ENCODE measurements at regions not wholly inside any gene's neighbourhood (a gene's known extent, or its start where the extent isn't known, plus 50 kb on each side); places are given as distances from the start of the nearest gene placed in this dataset.

- no peak for DNase-seq
- no TSS peak for BruUV-seq (replicated peaks)
- no peak for TF ChIP-seq CTCF (IDR thresholded peaks at IDR 0.05; ENCODE audit: unreplicated experiment)
- no peak overlapping the region for H3K27ac Mint-ChIP-seq (ENCODE audit: unreplicated experiment)
- no peaks in the 10 kb centered on the region for H3K27me3 Mint-ChIP-seq (ENCODE audit: unreplicated experiment)
- no peaks in the 10 kb centered on the region for H3K9me3 Mint-ChIP-seq (ENCODE audit: low read depth, unreplicated experiment)
- no peaks in the 10 kb centered on the region for H3K36me3 Mint-ChIP-seq (ENCODE audit: insufficient read depth, unreplicated experiment)
- CTCF ChIA-PET, result no interaction called here
- intact Hi-C loops (cut with micrococcal nuclease; ENCODE audit: unreplicated experiment), result no loop called here
- H3K4me1 Mint-ChIP-seq (ENCODE audit: low read depth, unreplicated experiment), result peaks cover 41% of the 10 kb centered on the region
- no peak overlapping the region for H3K4me3 Mint-ChIP-seq (ENCODE audit: low read depth, unreplicated experiment)
Measured at GRCh38 chr5:61801174-61801573, 469.1 kb downstream of the ZSWIM6 start.

DNA sequence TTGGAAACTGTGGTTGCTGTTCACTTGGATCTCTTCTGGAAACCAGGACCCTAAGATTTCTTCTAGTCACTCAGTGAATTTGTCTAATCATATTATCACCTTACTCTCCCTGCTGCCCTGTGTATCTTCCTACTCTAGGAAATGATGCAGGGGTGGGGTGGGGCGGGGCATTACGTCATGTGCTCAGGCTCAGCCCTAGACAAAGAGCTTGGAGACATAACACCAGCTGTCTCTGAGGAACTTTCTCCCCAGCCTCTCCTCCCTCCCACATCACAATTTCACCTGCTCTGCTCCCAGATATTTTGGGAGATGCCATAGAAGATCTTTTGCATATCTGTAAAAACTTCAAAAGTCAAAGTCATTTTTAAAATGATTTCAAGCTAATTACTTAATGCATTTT is 470.4 kb downstream of the ZSWIM6 start:
- Mint-ChIP-seq H3K9me3 (ENCODE audit: low read depth, unreplicated experiment) (no peaks in the 10 kb centered on the region), H3K27me3 (ENCODE audit: unreplicated experiment) (no peaks in the 10 kb centered on the region), H3K27ac (ENCODE audit: unreplicated experiment) (no peak overlapping the region), H3K4me3 (ENCODE audit: low read depth, unreplicated experiment) (no peak overlapping the region), H3K36me3 (ENCODE audit: insufficient read depth, unreplicated experiment) (no peaks in the 10 kb centered on the region), H3K4me1 (ENCODE audit: low read depth, unreplicated experiment) (peaks cover 39% of the 10 kb centered on the region)
- TF ChIP-seq CTCF (IDR thresholded peaks at IDR 0.05; ENCODE audit: unreplicated experiment), result no peak
- CTCF ChIA-PET, result interaction anchor here (0.6 to 1.1 kb wide), 2 partner anchors 34 to 130 kb away, joined by 4 to 5 read pairs; no protein-coding TSS in a partner anchor
- intact Hi-C loops (cut with micrococcal nuclease; ENCODE audit: unreplicated experiment), result no loop called here
- DNase-seq, result no peak
- no TSS peak for BruUV-seq (replicated peaks)

- BruUV-seq (replicated peaks), result no TSS peak
- peaks cover 39% of the 10 kb centered on the region for H3K4me1 Mint-ChIP-seq (ENCODE audit: low read depth, unreplicated experiment)
- H3K9me3 Mint-ChIP-seq (ENCODE audit: low read depth, unreplicated experiment), result no peaks in the 10 kb centered on the region
- no peak overlapping the region for H3K27ac Mint-ChIP-seq (ENCODE audit: unreplicated experiment)
- TF ChIP-seq CTCF (IDR thresholded peaks at IDR 0.05; ENCODE audit: unreplicated experiment), result no peak
- CTCF ChIA-PET, result interaction anchor here (1.0 to 1.3 kb wide), 3 partner anchors 12 to 37 kb away, joined by 3 to 7 read pairs (median 4); no protein-coding TSS in a partner anchor
- H3K4me3 Mint-ChIP-seq (ENCODE audit: low read depth, unreplicated experiment), result no peak overlapping the region
- H3K36me3 Mint-ChIP-seq (ENCODE audit: insufficient read depth, unreplicated experiment), result no peaks in the 10 kb centered on the region
- H3K27me3 Mint-ChIP-seq (ENCODE audit: unreplicated experiment), result no peaks in the 10 kb centered on the region
- peak; percentile 24 for DNase-seq
- intact Hi-C loops (cut with micrococcal nuclease; ENCODE audit: unreplicated experiment), result loop anchor here (2.0 kb wide), 1 partner anchor 70 kb away; no protein-coding TSS in a partner anchor
Measured at GRCh38 chr5:61805101-61805500, 473.0 kb downstream of the ZSWIM6 start.

DNA sequence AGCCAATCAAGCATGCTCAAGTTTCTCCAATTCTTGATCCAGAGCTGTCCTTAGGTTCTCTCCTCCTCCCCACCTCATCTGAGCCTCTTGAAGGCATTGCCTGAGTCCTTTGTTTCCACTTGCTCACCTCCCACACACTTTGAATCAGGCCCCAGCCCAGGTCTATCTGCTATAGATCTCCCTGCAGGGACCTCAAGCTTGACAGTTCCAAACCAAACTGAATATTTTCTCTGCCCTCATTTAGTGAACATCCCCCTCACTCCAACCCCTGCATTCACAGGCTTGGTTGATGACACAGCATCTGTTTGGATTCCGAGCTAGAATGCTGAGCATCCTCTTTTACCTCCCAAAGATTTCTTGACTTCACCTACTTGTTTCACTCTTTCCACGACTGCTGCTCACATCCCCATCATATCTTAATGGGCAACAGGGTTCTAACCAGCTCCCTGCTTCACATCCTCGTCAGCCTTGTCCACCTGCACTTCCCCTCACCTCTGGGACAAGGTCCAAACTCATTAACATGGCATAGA is 474.5 kb downstream of the ZSWIM6 start:
- H3K27me3 Mint-ChIP-seq (ENCODE audit: unreplicated experiment), result peaks cover 12% of the 10 kb centered on the region
- DNase-seq, result no peak
- TF ChIP-seq CTCF (IDR thresholded peaks at IDR 0.05; ENCODE audit: unreplicated experiment), result no peak
- peaks cover 25% of the 10 kb centered on the region for H3K4me1 Mint-ChIP-seq (ENCODE audit: low read depth, unreplicated experiment)
- no TSS peak for BruUV-seq (replicated peaks)
- H3K9me3 Mint-ChIP-seq (ENCODE audit: low read depth, unreplicated experiment), result no peaks in the 10 kb centered on the region
- CTCF ChIA-PET, result no interaction called here
- H3K27ac Mint-ChIP-seq (ENCODE audit: unreplicated experiment), result no peak overlapping the region
- no peaks in the 10 kb centered on the region for H3K36me3 Mint-ChIP-seq (ENCODE audit: insufficient read depth, unreplicated experiment)
- H3K4me3 Mint-ChIP-seq (ENCODE audit: low read depth, unreplicated experiment), result no peak overlapping the region
- intact Hi-C loops (cut with micrococcal nuclease; ENCODE audit: unreplicated experiment), result no loop called here
